ENCODE measurements at regions not wholly inside any gene's neighbourhood (a gene's known extent, or its start where the extent isn't known, plus 50 kb on each side); places are given as distances from the start of the nearest gene placed in this dataset.

- Histone ChIP-seq H2AFZ (ENCODE audit: control insufficient read depth, low read length) (no peak overlapping the region), H3K9me1 (ENCODE audit: control insufficient read depth, extremely low read depth, insufficient read depth, low read length) (no peaks in the 10 kb centered on the region), H3K4me3 (ENCODE audit: control insufficient read depth in 2 of 3, extremely low read depth in 1 of 3, insufficient read depth in 2 of 3, low read depth in 1 of 3, low read length in 3 of 3) (no peak overlapping the region), H3K9me3 (ENCODE audit: control insufficient read depth, low read depth, low read length) (no peaks in the 10 kb centered on the region), H3K9ac (ENCODE audit: control insufficient read depth, extremely low read depth, insufficient read depth, low read length) (no peak overlapping the region), H3K79me2 (ENCODE audit: control insufficient read depth, insufficient read depth, low read length) (no peaks in the 10 kb centered on the region), H4K20me1 (ENCODE audit: control insufficient read depth, extremely low read depth, insufficient read depth, low read length) (no peaks in the 10 kb centered on the region), H3K36me3 (ENCODE audit: control insufficient read depth in 2 of 2, extremely low read depth in 1 of 2, insufficient read depth in 2 of 2, low read length in 2 of 2) (no peaks in the 10 kb centered on the region), H3K4me1 (ENCODE audit: control insufficient read depth, extremely low read depth, insufficient read depth, low read length) (no peaks in the 10 kb centered on the region), H3K27ac (ENCODE audit: control insufficient read depth, insufficient read depth, low read length) (no peak overlapping the region), H3K27me3 (ENCODE audit: control insufficient read depth, extremely low read depth, insufficient read depth, low read length) (no peaks in the 10 kb centered on the region), H3K4me2 (ENCODE audit: control insufficient read depth, extremely low read depth, insufficient read depth, low read depth, low read length) (no peak overlapping the region)
- DNase-seq (ENCODE audit: low read depth, low spot score) (no peak), FAIRE-seq (no peak)
- dilution Hi-C loops (cut with MboI; ENCODE audit: extremely low pct_ligation_motif_present, low sequenced_read_pairs): no loop called here
- TF ChIP-seq EZH2 (IDR thresholded peaks at IDR 0.05; ENCODE audit: low read length) (no peak), CTCF (optimal IDR thresholded peaks at IDR 0.05 in 1 of 3, IDR thresholded peaks at IDR 0.05 in 1 of 3, conservative IDR thresholded peaks at IDR 0.05 in 1 of 3; ENCODE audit: extremely low read depth in 1 of 3, insufficient read depth in 2 of 3, low read length in 3 of 3) (no peak)
These were observed 660.7 kb downstream of the DSC3 start for GRCh38 chr18:30381826-30382225.

DNA sequence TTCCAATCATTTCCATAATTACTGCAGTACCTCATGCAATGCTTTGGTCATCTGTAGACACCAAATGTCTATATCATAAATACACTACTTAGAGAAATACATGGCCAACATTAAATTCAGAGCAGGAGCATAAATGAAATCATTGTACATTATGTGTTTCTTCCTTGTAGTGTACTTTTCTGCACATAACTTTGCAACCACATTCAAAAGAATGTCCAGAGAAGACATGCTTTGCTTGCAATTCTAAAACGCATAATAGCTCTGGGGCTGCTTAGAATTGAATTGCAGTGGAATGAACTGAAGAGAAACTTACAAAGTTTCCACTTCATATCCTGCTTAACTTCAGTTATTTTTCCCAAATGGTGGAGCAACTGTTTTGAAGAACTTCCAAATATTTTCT lies 664.4 kb downstream of the DSC3 start:
- FAIRE-seq (no peak), DNase-seq (ENCODE audit: low read depth, low spot score) (no peak)
- H3K27me3 ChIP-seq (ENCODE audit: control insufficient read depth, extremely low read depth, insufficient read depth, low read length): no peaks in the 10 kb centered on the region
- no peak overlapping the region for H3K27ac ChIP-seq (ENCODE audit: control insufficient read depth, insufficient read depth, low read length)
- no peak for TF ChIP-seq CTCF (optimal IDR thresholded peaks at IDR 0.05 in 1 of 3, IDR thresholded peaks at IDR 0.05 in 1 of 3, conservative IDR thresholded peaks at IDR 0.05 in 1 of 3; ENCODE audit: extremely low read depth in 1 of 3, insufficient read depth in 2 of 3, low read length in 3 of 3)
- TF ChIP-seq EZH2 (IDR thresholded peaks at IDR 0.05; ENCODE audit: low read length): no peak
- no peak overlapping the region for H3K9ac ChIP-seq (ENCODE audit: control insufficient read depth, extremely low read depth, insufficient read depth, low read length)
- H4K20me1 ChIP-seq (ENCODE audit: control insufficient read depth, extremely low read depth, insufficient read depth, low read length): no peaks in the 10 kb centered on the region
- H3K36me3 ChIP-seq (ENCODE audit: control insufficient read depth in 2 of 2, extremely low read depth in 1 of 2, insufficient read depth in 2 of 2, low read length in 2 of 2): no peaks in the 10 kb centered on the region
- H3K4me3 ChIP-seq (ENCODE audit: control insufficient read depth in 2 of 3, extremely low read depth in 1 of 3, insufficient read depth in 2 of 3, low read depth in 1 of 3, low read length in 3 of 3): no peak overlapping the region
- dilution Hi-C loops (cut with MboI; ENCODE audit: extremely low pct_ligation_motif_present, low sequenced_read_pairs): no loop called here
- H2AFZ ChIP-seq (ENCODE audit: control insufficient read depth, low read length): no peak overlapping the region
- no peak overlapping the region for H3K4me2 ChIP-seq (ENCODE audit: control insufficient read depth, extremely low read depth, insufficient read depth, low read depth, low read length)
- H3K79me2 ChIP-seq (ENCODE audit: control insufficient read depth, insufficient read depth, low read length): no peaks in the 10 kb centered on the region
- no peaks in the 10 kb centered on the region for H3K4me1 ChIP-seq (ENCODE audit: control insufficient read depth, extremely low read depth, insufficient read depth, low read length)
- H3K9me1 ChIP-seq (ENCODE audit: control insufficient read depth, extremely low read depth, insufficient read depth, low read length): no peaks in the 10 kb centered on the region
- no peaks in the 10 kb centered on the region for H3K9me3 ChIP-seq (ENCODE audit: control insufficient read depth, low read depth, low read length)

Data from keratinocyte (primary cell).